WTC11 (cell line): ENCODE measurements at regions not wholly inside any gene's neighbourhood (a gene's known extent, or its start where the extent isn't known, plus 50 kb on each side); places are given as distances from the start of the nearest gene placed in this dataset.

Source experiments
- ATAC-seq: fragments of 200-7000 bp; cut with Tn5 transposase; 2 replicates; pipeline ENCODE4 v1.10.0; 2021; ENCODE audit warnings: mild to moderate bottlenecking, moderate library complexity
- CTCF ChIA-PET: fragments of 300-600 bp; sonication (Branson Sonifier 250); formaldehyde crosslinking; loops from one replicate; lab custom pipeline; 2021; ENCODE audit warnings: antibody characterized with exemption; lab: Charles Lee
- POLR2A ChIA-PET: fragments of 350-600 bp; sonication (Branson Sonifier 250); formaldehyde crosslinking; loops from one replicate; lab custom pipeline; 2021; ENCODE audit warnings: antibody characterized with exemption; lab: Charles Lee
- DNase-seq: peaks from one replicate; pipeline ENCODE4 v3.0.0; 2021; ENCODE audit warnings: low spot score
- H3K27ac Mint-ChIP-seq: 2 replicates; pipeline ENCODE4 v1.8.0; 2021; ENCODE audit warnings: mixed read lengths
- H3K27me3 Mint-ChIP-seq: 2 replicates; pipeline ENCODE4 v1.8.0; 2021; ENCODE audit warnings: low read depth, mild to moderate bottlenecking, moderate library complexity, mixed read lengths
- H3K36me3 Mint-ChIP-seq: 2 replicates; pipeline ENCODE4 v1.8.0; 2021; ENCODE audit warnings: mixed read lengths
- H3K4me1 Mint-ChIP-seq: 2 replicates; pipeline ENCODE4 v1.8.0; 2022; ENCODE audit warnings: mixed read lengths
- H3K4me3 Mint-ChIP-seq: 2 replicates; pipeline ENCODE4 v1.8.0; 2021; ENCODE audit warnings: mild to moderate bottlenecking, moderate library complexity, mixed read lengths
- H3K9me3 Mint-ChIP-seq: 2 replicates; pipeline ENCODE4 v1.8.0; 2021; ENCODE audit warnings: mixed read lengths
- CBFB ChIP-seq: sonication (generic); formaldehyde crosslinking; IDR thresholded peaks from 2 replicates; pipeline ENCODE4 v1.8.1; 2022; ENCODE audit warnings: mild to moderate bottlenecking, low read depth, missing genetic modification reagents
- GRHL2 ChIP-seq: fragments of 250-450 bp; sonication (Bioruptor Pico); IDR thresholded peaks from 2 replicates; pipeline ENCODE4 v1.8.0; 2022; ENCODE audit warnings: mild to moderate bottlenecking, moderate library complexity; ENCODE audit not compliant: insufficient replicate concordance, severe bottlenecking
- MYBL2 ChIP-seq: sonication (generic); formaldehyde crosslinking; IDR thresholded peaks from 2 replicates; pipeline ENCODE4 v1.8.1; 2023; ENCODE audit warnings: mild to moderate bottlenecking, moderate library complexity, missing genetic modification reagents
- NFATC4 ChIP-seq: fragments of 250-450 bp; sonication (Bioruptor Pico); IDR thresholded peaks from 2 replicates; pipeline ENCODE4 v1.9.0; 2021; ENCODE audit warnings: mild to moderate bottlenecking
- TEAD1 ChIP-seq: sonication (generic); formaldehyde crosslinking; IDR thresholded peaks from 2 replicates; pipeline ENCODE4 v1.8.0; 2022; ENCODE audit warnings: mild to moderate bottlenecking, missing genetic modification reagents
- TP53 ChIP-seq: sonication (generic); formaldehyde crosslinking; IDR thresholded peaks from 2 replicates; pipeline ENCODE4 v1.8.1; 2023; ENCODE audit warnings: mild to moderate bottlenecking, missing genetic modification reagents
- ZNF219 ChIP-seq: sonication (generic); formaldehyde crosslinking; IDR thresholded peaks from 2 replicates; pipeline ENCODE4 v1.8.0; 2023; ENCODE audit warnings: missing genetic modification reagents, mild to moderate bottlenecking, borderline replicate concordance
- ZNF232 ChIP-seq: sonication (generic); formaldehyde crosslinking; IDR thresholded peaks from 2 replicates; pipeline ENCODE4 v1.8.0; 2022; ENCODE audit warnings: mild to moderate bottlenecking, missing genetic modification reagents
- ZNF317 ChIP-seq: sonication (generic); formaldehyde crosslinking; IDR thresholded peaks from 2 replicates; pipeline ENCODE4 v1.8.1; 2023; ENCODE audit warnings: low read depth, mild to moderate bottlenecking, moderate library complexity, missing genetic modification reagents, borderline replicate concordance
- ZNF671 ChIP-seq: fragments of 250-450 bp; sonication (Bioruptor Pico); IDR thresholded peaks from 2 replicates; pipeline ENCODE4 v1.8.0; 2021; ENCODE audit warnings: mild to moderate bottlenecking
- TF ChIP-seq, protein P1 (sequence below): sonication (generic); formaldehyde crosslinking; conservative IDR thresholded peaks from 2 replicates; pipeline ENCODE4 v1.8.1; 2023; ENCODE audit warnings: mild to moderate bottlenecking, low read depth, missing genetic modification reagents, moderate library complexity
- TF ChIP-seq, protein P2 (sequence below): fragments of 250-450 bp; sonication (Bioruptor Pico); IDR thresholded peaks from 2 replicates; pipeline ENCODE4 v2.1.2; 2022; ENCODE audit warnings: mild to moderate bottlenecking, moderate library complexity
- TF ChIP-seq, protein P3 (sequence below): sonication (generic); formaldehyde crosslinking; IDR thresholded peaks from 2 replicates; pipeline ENCODE4 v1.8.1; 2022; ENCODE audit warnings: mild to moderate bottlenecking, moderate library complexity, missing genetic modification reagents
- TF ChIP-seq, protein P4 (sequence below): sonication (generic); formaldehyde crosslinking; IDR thresholded peaks from 2 replicates; pipeline ENCODE4 v1.8.0; 2023; ENCODE audit warnings: missing genetic modification reagents
- TF ChIP-seq, protein P5 (sequence below): sonication (generic); formaldehyde crosslinking; IDR thresholded peaks from 2 replicates; pipeline ENCODE4 v1.8.1; 2023; ENCODE audit warnings: mild to moderate bottlenecking, missing genetic modification reagents, moderate library complexity
- TF ChIP-seq, protein P6 (sequence below): sonication (generic); formaldehyde crosslinking; IDR thresholded peaks from 2 replicates; pipeline ENCODE4 v1.8.1; 2023; ENCODE audit warnings: mild to moderate bottlenecking, missing genetic modification reagents, moderate library complexity

DNA sequence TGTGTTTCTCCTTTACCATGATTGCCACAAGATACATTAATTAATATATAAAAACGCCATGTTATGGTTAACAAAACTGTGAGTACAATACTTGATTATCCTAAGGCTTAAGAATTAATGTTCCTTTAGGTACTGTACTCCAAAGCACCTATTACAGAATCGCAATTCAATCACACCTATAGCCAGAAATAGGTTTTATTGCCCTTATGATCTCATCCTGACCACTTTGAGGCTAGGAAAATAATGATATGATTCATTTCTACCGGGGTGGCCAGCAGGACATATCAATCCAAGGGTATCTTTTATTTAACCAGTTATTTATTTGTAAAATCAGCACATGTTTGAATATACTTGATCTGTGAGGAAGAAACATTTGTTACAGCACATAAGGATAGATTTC lies 396.6 kb upstream of the GJE1 start:
- no peak overlapping the region for H3K27ac Mint-ChIP-seq
- ChIA-PET POLR2A (no interaction called here), CTCF (no interaction called here)
- H3K36me3 Mint-ChIP-seq = no peaks in the 10 kb centered on the region
- H3K9me3 Mint-ChIP-seq = peaks cover 2% of the 10 kb centered on the region; the same call in 1 of the 2 replicates
- no peaks in the 10 kb centered on the region for H3K27me3 Mint-ChIP-seq
- H3K4me3 Mint-ChIP-seq = no peak overlapping the region
- DNase-seq (no peak), ATAC-seq (no peak)
- no peak for TF ChIP-seq ZNF671 (CRISPR knock-in tag)
- no peak for TF ChIP-seq NFATC4
- TF ChIP-seq, protein P1, sequence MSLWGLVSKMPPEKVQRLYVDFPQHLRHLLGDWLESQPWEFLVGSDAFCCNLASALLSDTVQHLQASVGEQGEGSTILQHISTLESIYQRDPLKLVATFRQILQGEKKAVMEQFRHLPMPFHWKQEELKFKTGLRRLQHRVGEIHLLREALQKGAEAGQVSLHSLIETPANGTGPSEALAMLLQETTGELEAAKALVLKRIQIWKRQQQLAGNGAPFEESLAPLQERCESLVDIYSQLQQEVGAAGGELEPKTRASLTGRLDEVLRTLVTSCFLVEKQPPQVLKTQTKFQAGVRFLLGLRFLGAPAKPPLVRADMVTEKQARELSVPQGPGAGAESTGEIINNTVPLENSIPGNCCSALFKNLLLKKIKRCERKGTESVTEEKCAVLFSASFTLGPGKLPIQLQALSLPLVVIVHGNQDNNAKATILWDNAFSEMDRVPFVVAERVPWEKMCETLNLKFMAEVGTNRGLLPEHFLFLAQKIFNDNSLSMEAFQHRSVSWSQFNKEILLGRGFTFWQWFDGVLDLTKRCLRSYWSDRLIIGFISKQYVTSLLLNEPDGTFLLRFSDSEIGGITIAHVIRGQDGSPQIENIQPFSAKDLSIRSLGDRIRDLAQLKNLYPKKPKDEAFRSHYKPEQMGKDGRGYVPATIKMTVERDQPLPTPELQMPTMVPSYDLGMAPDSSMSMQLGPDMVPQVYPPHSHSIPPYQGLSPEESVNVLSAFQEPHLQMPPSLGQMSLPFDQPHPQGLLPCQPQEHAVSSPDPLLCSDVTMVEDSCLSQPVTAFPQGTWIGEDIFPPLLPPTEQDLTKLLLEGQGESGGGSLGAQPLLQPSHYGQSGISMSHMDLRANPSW (CRISPR knock-in tag) = no peak
- TF ChIP-seq, protein P2, sequence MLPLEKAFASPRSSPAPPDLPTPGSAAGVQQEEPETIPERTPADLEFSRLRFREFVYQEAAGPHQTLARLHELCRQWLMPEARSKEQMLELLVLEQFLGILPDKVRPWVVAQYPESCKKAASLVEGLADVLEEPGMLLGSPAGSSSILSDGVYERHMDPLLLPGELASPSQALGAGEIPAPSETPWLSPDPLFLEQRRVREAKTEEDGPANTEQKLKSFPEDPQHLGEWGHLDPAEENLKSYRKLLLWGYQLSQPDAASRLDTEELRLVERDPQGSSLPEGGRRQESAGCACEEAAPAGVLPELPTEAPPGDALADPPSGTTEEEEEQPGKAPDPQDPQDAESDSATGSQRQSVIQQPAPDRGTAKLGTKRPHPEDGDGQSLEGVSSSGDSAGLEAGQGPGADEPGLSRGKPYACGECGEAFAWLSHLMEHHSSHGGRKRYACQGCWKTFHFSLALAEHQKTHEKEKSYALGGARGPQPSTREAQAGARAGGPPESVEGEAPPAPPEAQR (CRISPR knock-in tag) = no peak
- no peak for TF ChIP-seq MYBL2 (CRISPR knock-in tag)
- TF ChIP-seq, protein P3, sequence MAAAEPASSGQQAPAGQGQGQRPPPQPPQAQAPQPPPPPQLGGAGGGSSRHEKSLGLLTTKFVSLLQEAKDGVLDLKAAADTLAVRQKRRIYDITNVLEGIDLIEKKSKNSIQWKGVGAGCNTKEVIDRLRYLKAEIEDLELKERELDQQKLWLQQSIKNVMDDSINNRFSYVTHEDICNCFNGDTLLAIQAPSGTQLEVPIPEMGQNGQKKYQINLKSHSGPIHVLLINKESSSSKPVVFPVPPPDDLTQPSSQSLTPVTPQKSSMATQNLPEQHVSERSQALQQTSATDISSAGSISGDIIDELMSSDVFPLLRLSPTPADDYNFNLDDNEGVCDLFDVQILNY (CRISPR knock-in tag) = no peak
- no peak for TF ChIP-seq ZNF317 (CRISPR knock-in tag)
- TF ChIP-seq, protein P4, sequence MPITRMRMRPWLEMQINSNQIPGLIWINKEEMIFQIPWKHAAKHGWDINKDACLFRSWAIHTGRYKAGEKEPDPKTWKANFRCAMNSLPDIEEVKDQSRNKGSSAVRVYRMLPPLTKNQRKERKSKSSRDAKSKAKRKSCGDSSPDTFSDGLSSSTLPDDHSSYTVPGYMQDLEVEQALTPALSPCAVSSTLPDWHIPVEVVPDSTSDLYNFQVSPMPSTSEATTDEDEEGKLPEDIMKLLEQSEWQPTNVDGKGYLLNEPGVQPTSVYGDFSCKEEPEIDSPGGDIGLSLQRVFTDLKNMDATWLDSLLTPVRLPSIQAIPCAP (CRISPR knock-in tag) = no peak
- TF ChIP-seq TEAD1 (CRISPR knock-in tag) = no peak
- TF ChIP-seq ZNF232 (CRISPR knock-in tag) = no peak
- TF ChIP-seq CBFB (CRISPR knock-in tag) = no peak
- TF ChIP-seq ZNF219 = no peak
- no peaks in the 10 kb centered on the region for H3K4me1 Mint-ChIP-seq

DNA sequence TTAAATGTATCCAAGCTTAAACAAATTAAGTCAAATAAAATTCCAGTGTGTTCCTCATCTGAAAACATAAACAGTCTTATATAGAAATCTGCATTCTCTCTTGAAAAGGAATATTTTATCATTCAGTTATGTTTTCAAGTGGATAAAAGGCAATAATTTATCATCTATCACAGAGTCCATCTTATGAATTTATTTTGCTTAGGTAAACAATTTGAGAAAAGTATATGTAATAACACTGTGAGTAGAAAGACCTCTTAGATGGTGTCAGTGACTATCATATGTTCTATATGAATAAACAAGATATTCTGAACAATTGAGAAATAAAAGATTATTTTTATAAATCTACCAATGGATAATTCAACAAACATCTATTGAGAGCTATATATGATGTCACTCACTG lies 397.6 kb upstream of the GJE1 start:
- Mint-ChIP-seq H3K27me3 (no peaks in the 10 kb centered on the region), H3K4me3 (no peak overlapping the region), H3K27ac (no peak overlapping the region), H3K36me3 (no peaks in the 10 kb centered on the region), H3K9me3 (no peaks in the 10 kb centered on the region), H3K4me1 (no peaks in the 10 kb centered on the region)
- DNase-seq (no peak), ATAC-seq (no peak)
- ChIA-PET POLR2A (no interaction called here), CTCF (no interaction called here)
- TF ChIP-seq TP53 (CRISPR knock-in tag) = no peak
- TF ChIP-seq ZNF232 (CRISPR knock-in tag) = no peak
- TF ChIP-seq, protein P5, sequence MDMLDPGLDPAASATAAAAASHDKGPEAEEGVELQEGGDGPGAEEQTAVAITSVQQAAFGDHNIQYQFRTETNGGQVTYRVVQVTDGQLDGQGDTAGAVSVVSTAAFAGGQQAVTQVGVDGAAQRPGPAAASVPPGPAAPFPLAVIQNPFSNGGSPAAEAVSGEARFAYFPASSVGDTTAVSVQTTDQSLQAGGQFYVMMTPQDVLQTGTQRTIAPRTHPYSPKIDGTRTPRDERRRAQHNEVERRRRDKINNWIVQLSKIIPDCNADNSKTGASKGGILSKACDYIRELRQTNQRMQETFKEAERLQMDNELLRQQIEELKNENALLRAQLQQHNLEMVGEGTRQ (CRISPR knock-in tag) = no peak
- TF ChIP-seq GRHL2 (CRISPR knock-in tag) = no peak
- TF ChIP-seq, protein P6, sequence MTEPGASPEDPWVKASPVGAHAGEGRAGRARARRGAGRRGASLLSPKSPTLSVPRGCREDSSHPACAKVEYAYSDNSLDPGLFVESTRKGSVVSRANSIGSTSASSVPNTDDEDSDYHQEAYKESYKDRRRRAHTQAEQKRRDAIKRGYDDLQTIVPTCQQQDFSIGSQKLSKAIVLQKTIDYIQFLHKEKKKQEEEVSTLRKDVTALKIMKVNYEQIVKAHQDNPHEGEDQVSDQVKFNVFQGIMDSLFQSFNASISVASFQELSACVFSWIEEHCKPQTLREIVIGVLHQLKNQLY (CRISPR knock-in tag) = no peak
